H1 (cell line): ENCODE measurements at regions not wholly inside any gene's neighbourhood (a gene's known extent, or its start where the extent isn't known, plus 50 kb on each side); places are given as distances from the start of the nearest gene placed in this dataset.

ENCODE experiments used
- CBX5 ChIP-seq: fragments of 300-800, 300-1000 bp; sonication (generic); IDR thresholded peaks from 2 replicates; pipeline ENCODE4 v1.7.1; 2016; ENCODE audit warnings: antibody characterized with exemption, low read length, low read depth
- CHD7 ChIP-seq: fragments of 300-600 bp; sonication (generic); IDR thresholded peaks from 2 replicates; pipeline ENCODE4 v1.7.1; 2012; ENCODE audit warnings: low read length, moderate library complexity, mild to moderate bottlenecking, inconsistent platforms; ENCODE audit not compliant: insufficient replicate concordance
- FOSL1 ChIP-seq: IDR thresholded peaks from 2 replicates; pipeline ENCODE4 v1.6.1; 2011; ENCODE audit warnings: mild to moderate bottlenecking, low read depth, low read length, moderate library complexity; ENCODE audit not compliant: insufficient read depth
- GABPA ChIP-seq: IDR thresholded peaks from 2 replicates; pipeline ENCODE4 v1.6.1; 2011; ENCODE audit warnings: mild to moderate bottlenecking, low read length, moderate library complexity, borderline replicate concordance; ENCODE audit not compliant: insufficient read depth
- GTF2F1 ChIP-seq: IDR thresholded peaks from 2 replicates; pipeline ENCODE4 v1.6.1; 2012; ENCODE audit warnings: low read depth, low read length, improper control_type of control experiment, borderline replicate concordance
- MAX ChIP-seq: IDR thresholded peaks from 2 replicates; pipeline ENCODE4 v1.6.1; 2012; ENCODE audit warnings: inconsistent platforms
- NRF1 ChIP-seq: IDR thresholded peaks from 2 replicates; pipeline ENCODE4 v1.6.1; 2011; ENCODE audit warnings: mild to moderate bottlenecking, low read depth, low read length, improper control_type of control experiment
- RFX5 ChIP-seq: IDR thresholded peaks from 2 replicates; pipeline ENCODE4 v1.6.1; 2011; ENCODE audit warnings: low read depth, low read length, improper control_type of control experiment, borderline replicate concordance
- SRF ChIP-seq: IDR thresholded peaks from 2 replicates; pipeline ENCODE4 v1.6.1; 2011; ENCODE audit warnings: mild to moderate bottlenecking, low read depth, low read length, moderate library complexity
- TEAD4 ChIP-seq: IDR thresholded peaks from 2 replicates; pipeline ENCODE4 v1.6.1; 2012; ENCODE audit warnings: low read depth, low read length, inconsistent platforms, mixed read lengths
- USF2 ChIP-seq: IDR thresholded peaks from 2 replicates; pipeline ENCODE4 v1.6.1; 2011; ENCODE audit warnings: low read length, improper control_type of control experiment

- no peak for TF ChIP-seq CHD7
- no peak for TF ChIP-seq USF2
- no peak for TF ChIP-seq MAX
- TF ChIP-seq GABPA: no peak
- TF ChIP-seq CBX5: no peak
- TF ChIP-seq GTF2F1: no peak
- no peak for TF ChIP-seq RFX5
- no peak for TF ChIP-seq TEAD4
- TF ChIP-seq NRF1: no peak
- TF ChIP-seq FOSL1: no peak
- no peak for TF ChIP-seq SRF
These were observed 116.4 kb downstream of the PDCL3 start (continued) for GRCh38 chr2:100679211-100679610.
